ENCODE measurements at regions not wholly inside any gene's neighbourhood (a gene's known extent, or its start where the extent isn't known, plus 50 kb on each side); places are given as distances from the start of the nearest gene placed in this dataset.

- no peak overlapping the region for H3K9ac ChIP-seq (ENCODE audit: low read length)
- H3K27me3 ChIP-seq (replicated peaks in 1 of 4; ENCODE audit: control extremely low read depth in 1 of 4, control insufficient read depth in 3 of 4, insufficient read depth in 4 of 4, low read length in 3 of 4), result no peaks in the 10 kb centered on the region
- Mint-ChIP-seq H3K27me3 (no peaks in the 10 kb centered on the region), H3K4me1 (no peaks in the 10 kb centered on the region), H3K27ac (no peak overlapping the region), H3K4me3 (no peak overlapping the region), H3K9me3 (ENCODE audit: insufficient read depth) (no peaks in the 10 kb centered on the region)
- POLR2A ChIA-PET, result no interaction called here
- no peak overlapping the region for H3K4me2 ChIP-seq (replicated peaks; ENCODE audit: low read depth, low read length, poor library complexity, severe bottlenecking)
- no peaks in the 10 kb centered on the region for H3K9me3 ChIP-seq (ENCODE audit: control extremely low read depth in 1 of 3, control insufficient read depth in 2 of 3, insufficient read depth in 1 of 3, low read length in 2 of 3)
- ATAC-seq (ENCODE audit: low read depth) (no peak), DNase-seq (no peak)
- H3K36me3 ChIP-seq (replicated peaks in 1 of 2; ENCODE audit: control extremely low read depth in 1 of 2, control insufficient read depth in 1 of 2, extremely low read depth in 1 of 2, insufficient read depth in 2 of 2, low read length in 1 of 2), result no peaks in the 10 kb centered on the region
- intact Hi-C loops (cut with micrococcal nuclease), result no loop called here
- no peaks in the 10 kb centered on the region for H3K4me1 ChIP-seq (ENCODE audit: control insufficient read depth in 2 of 2, insufficient read depth in 2 of 2, low read length in 2 of 2)
- no peaks in the 10 kb centered on the region for H3K79me2 ChIP-seq (ENCODE audit: control insufficient read depth, insufficient read depth, low read length)
- TF ChIP-seq CTCF (IDR thresholded peaks at IDR 0.05), result no peak
- no peak for TF ChIP-seq EZH2 (IDR thresholded peaks at IDR 0.05; ENCODE audit: borderline replicate concordance, insufficient read depth, low read depth, low read length, poor library complexity, severe bottlenecking)
- H4K20me1 ChIP-seq (ENCODE audit: control insufficient read depth, insufficient read depth, low read length, poor library complexity, severe bottlenecking), result no peaks in the 10 kb centered on the region
- CTCF ChIA-PET, result no interaction called here
- H3K27ac ChIP-seq (ENCODE audit: low read length in 2 of 2), result no peak overlapping the region
- H2AFZ ChIP-seq (ENCODE audit: insufficient read depth, low read depth, low read length, poor library complexity, severe bottlenecking), result no peak overlapping the region
- no peak overlapping the region for H3K4me3 ChIP-seq (ENCODE audit: control extremely low read depth in 1 of 5, extremely low read depth in 1 of 5, insufficient read depth in 1 of 5, low read depth in 2 of 5, low read length in 4 of 5)
- no CpG with 5 or more reads among the region's 1 CpG for WGBS (ENCODE audit: insufficient coverage)
These were observed 556.2 kb upstream of the ZEB2 start for GRCh38 chr2:145076085-145076484.

DNA sequence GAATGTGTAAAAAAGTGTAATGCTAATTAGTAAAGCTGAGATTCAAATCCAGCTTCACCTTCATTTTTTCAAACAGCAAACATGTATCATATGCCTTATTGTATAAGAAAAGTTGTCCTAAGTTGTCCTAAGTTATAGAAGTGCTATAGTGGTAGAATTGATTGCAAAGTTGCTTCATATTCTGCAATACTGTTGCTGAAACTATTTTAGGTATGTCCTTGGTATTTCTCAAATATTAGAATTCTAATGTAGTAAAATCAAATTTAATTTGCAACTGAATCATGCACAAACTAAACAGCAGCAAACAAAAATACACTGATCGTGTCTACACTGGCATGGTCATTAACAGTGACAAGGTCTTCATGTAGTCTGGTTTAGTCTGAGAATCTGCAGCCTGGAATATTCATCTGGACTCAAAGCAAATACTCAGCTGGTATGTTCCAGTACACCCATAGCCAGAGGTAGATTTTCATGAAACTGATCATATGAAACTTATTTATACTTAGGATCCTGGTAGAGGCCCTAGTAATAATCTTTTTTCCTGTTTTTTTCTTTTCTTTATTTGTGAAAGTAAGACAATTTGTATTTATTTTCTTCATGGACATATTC, 555.6 kb upstream of the ZEB2 start:
- Histone ChIP-seq H3K4me2 (replicated peaks; ENCODE audit: low read depth, low read length, poor library complexity, severe bottlenecking) (no peak overlapping the region), H3K4me1 (ENCODE audit: control insufficient read depth in 2 of 2, insufficient read depth in 2 of 2, low read length in 2 of 2) (no peaks in the 10 kb centered on the region), H3K9ac (ENCODE audit: low read length) (no peak overlapping the region), H2AFZ (ENCODE audit: insufficient read depth, low read depth, low read length, poor library complexity, severe bottlenecking) (no peak overlapping the region), H4K20me1 (ENCODE audit: control insufficient read depth, insufficient read depth, low read length, poor library complexity, severe bottlenecking) (no peaks in the 10 kb centered on the region), H3K27me3 (replicated peaks in 1 of 4; ENCODE audit: control extremely low read depth in 1 of 4, control insufficient read depth in 3 of 4, insufficient read depth in 4 of 4, low read length in 3 of 4) (no peaks in the 10 kb centered on the region), H3K36me3 (replicated peaks in 1 of 2; ENCODE audit: control extremely low read depth in 1 of 2, control insufficient read depth in 1 of 2, extremely low read depth in 1 of 2, insufficient read depth in 2 of 2, low read length in 1 of 2) (no peaks in the 10 kb centered on the region), H3K79me2 (ENCODE audit: control insufficient read depth, insufficient read depth, low read length) (no peaks in the 10 kb centered on the region), H3K27ac (ENCODE audit: low read length in 2 of 2) (no peak overlapping the region), H3K9me3 (ENCODE audit: control extremely low read depth in 1 of 3, control insufficient read depth in 2 of 3, insufficient read depth in 1 of 3, low read length in 2 of 3) (no peaks in the 10 kb centered on the region), H3K4me3 (ENCODE audit: control extremely low read depth in 1 of 5, extremely low read depth in 1 of 5, insufficient read depth in 1 of 5, low read depth in 2 of 5, low read length in 4 of 5) (no peak overlapping the region)
- CTCF ChIA-PET, result no interaction called here
- Mint-ChIP-seq H3K9me3 (ENCODE audit: insufficient read depth) (no peaks in the 10 kb centered on the region), H3K27me3 (no peaks in the 10 kb centered on the region), H3K4me1 (no peaks in the 10 kb centered on the region), H3K4me3 (no peak overlapping the region), H3K27ac (no peak overlapping the region)
- no peak for TF ChIP-seq CTCF (IDR thresholded peaks at IDR 0.05)
- TF ChIP-seq EZH2 (IDR thresholded peaks at IDR 0.05; ENCODE audit: borderline replicate concordance, insufficient read depth, low read depth, low read length, poor library complexity, severe bottlenecking), result no peak
- no peak for ATAC-seq (ENCODE audit: low read depth)
- DNase-seq, result no peak
- intact Hi-C loops (cut with micrococcal nuclease), result no loop called here
- WGBS (ENCODE audit: insufficient coverage), result 100% methylated on average over 1 of the region's 1 CpG
- POLR2A ChIA-PET, result no interaction called here
